GM19468 (cell line): ENCODE measurements at regions not wholly inside any gene's neighbourhood (a gene's known extent, or its start where the extent isn't known, plus 50 kb on each side); places are given as distances from the start of the nearest gene placed in this dataset.

Experiments
- ATAC-seq: cut with Tn5 transposase; IDR thresholded peaks from one replicate; pipeline ENCODE4 v1.9.1; 2021; ENCODE audit warnings: mild to moderate bottlenecking, moderate library complexity, moderate number of reproducible peaks; ENCODE audit not compliant: unreplicated experiment; ENCODE audit errors: extremely low read depth

DNA sequence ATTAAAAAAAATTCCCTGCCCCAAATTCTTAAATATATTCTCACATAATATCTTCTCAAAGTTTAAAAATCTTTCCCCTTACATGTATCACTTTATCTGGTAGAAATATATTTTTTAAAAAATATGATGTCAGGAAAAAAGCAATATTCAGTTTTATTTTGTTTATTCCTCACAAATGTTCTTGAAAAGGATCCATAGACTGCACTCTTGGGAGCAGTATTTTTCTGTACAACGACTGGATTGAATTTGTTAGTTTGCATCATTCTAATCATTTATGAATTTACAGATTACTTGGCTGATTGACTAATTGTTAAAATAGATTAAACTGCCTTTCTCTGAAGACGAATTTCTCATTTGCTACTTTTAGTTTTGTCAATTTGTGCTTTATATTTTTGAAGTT is 468.1 kb upstream of the NOVA1 start:
- no peak for ATAC-seq

DNA sequence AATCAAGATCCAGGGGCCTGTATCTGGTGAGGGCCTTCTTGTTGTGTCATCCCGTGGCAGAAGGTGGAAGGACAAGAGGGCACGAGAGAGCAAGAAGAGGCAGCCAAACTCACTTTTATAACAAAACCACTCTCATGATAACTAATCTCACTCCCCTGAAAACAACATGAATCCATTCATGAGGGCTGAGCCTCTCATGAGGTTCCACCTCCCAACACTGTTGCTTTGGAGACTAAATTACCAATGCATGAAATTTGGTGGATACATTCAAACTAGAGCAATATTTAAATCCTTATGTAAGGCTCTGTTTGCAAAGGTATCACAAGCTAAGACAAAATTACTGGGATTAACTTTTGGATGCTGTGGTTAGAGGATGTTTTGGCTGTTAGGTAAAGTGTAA is 470.1 kb upstream of the NOVA1 start:
- ATAC-seq, result no peak

DNA sequence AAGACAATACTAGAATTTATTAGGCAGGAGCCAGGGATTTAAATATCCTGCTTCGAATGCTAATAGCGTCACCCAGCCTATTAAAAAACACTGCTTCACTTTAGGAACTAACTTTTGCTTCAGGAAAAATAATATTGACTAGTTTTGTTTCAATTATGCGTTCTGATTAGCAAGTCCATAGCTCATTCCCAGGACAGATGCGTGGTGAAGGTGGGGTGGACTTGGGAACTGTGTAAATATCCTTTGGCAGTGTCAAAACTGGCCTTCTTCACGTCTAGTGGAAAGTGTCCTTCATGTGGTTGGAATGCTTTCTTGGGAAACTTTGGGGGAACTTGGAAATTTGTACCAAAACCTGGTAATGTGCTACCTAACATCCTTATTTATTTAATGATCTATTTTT is 474.8 kb upstream of the NOVA1 start:
- no peak for ATAC-seq

DNA sequence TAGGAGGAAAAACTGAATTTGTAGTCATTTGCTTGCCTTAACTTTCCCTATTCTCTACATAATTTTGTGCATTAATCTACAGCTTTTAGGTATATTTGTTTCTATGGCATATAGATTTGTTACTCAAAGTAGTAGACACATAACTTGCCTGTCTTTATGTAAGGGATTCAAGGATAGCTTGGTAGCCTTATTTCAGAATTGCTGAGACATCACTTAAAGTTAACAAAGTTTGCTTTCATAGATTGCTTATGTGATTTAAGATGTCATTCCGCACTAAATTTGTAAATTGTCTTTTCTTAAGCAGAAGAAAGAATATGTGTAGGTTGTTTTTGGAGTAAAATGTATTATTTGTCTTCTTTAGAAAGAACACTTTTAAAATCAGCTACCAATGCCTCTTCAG is 477.7 kb upstream of the NOVA1 start:
- no peak for ATAC-seq

DNA sequence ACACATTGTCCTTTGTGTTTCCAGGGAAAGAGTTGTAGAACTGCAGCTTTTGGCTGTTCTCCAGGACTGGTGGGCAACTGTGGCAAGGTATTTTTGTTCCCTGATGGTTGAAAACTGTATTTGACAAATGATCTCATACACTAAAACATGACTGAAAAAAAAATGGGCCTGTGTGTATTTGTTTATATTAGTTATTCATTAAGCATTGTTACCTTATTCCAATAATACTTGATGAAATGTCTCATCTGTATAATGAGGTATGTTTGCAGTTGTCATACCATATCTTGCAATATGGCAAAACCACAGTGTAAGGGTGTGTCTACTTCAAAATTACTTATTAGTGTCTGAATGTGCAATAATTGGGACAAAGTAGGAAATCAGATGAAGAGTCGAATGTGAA is 479.4 kb upstream of the NOVA1 start:
- no peak for ATAC-seq

DNA sequence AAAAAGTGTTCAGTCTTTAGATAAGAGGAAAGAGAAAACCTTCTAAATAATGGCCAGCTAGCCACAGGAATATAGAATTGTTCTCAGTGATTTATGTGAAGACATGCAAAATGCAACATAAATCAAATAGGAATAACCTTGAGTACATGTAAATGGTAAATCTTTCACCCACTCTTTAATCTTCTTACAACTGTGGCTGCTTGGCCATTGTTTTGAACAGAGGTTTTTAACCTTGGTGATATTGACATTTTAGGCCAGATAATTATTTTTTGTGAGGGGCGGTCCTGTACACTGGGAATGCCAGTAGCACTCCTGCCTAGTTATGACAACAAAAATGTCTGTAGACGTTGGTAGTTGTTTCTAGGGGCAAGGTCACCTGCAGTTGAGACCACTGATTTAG is 479.9 kb upstream of the NOVA1 start:
- ATAC-seq, result no peak

DNA sequence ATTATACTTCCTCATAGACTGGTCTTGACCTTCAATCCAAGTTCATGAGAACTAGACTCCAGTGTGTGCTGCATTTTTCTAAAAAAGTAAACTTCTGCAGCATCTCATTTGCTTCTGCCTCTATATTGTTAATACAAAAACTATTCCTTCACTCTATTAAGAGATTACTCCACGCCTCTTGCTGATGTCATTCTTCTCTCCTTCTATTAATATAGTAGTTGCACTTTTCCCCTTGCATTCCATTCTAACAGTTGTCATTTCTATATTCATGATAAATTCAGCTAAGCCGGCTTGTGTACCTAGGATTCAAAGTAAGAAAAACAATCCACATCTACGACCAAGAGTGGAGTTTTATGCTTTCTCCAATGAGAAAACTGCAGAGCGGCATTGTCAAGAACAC is 480.4 kb upstream of the NOVA1 start:
- ATAC-seq, result no peak

DNA sequence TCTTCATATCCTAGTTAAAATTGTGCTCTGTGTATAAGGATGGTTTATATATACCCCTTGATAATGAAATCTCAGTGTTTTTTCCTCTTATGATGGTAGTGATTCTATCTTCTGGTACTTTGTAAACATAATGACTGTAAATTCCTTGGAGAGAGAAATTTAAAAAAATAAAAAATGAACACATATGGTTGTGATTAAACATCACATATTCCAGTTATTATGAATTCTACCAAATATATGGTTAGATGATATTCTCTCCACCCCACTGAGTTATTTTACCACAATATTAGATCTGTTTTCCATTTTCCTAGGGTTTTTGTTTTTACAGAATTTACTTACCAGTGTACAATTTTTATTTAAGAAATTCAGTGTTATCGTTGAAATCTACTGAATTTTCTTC is 481.9 kb upstream of the NOVA1 start:
- ATAC-seq, result no peak

DNA sequence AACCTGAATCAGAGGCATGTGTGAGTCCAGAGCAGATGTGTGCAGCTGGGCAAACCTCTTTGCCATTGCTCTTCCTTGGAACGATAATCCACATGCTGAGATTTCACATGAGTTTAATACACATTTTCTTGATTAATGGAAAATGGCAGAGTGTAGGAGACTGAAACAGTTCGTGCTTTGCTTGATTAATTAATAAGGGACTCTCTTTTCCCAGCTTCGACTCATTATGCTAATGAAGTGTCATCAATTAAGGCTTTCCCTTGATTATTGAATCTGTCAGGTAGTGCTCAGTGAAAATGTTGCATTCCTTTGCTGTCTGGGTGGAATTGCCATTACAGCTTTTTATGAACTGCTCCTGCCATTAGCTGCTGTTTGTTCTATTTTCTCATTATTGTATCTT is 487.7 kb upstream of the NOVA1 start:
- no peak for ATAC-seq

DNA sequence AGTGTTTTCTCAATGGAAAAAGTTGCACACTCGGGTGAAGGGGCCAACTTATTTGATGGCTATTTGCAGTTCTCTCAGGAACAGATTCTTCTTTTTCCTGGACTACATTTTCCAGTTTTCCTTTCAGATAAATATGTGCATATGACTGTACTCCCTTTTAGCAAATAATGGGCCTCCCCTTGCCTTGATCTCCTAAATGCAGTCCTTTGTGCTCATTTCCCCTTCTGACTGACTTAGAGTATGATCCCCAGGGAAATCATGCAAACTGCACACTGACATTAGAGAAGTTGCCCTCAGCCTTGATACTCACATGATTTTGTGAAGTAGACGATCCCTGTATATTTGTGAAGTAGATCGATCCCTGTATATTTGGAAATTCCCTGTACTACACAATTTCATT is 492.9 kb upstream of the NOVA1 start:
- ATAC-seq, result no peak

DNA sequence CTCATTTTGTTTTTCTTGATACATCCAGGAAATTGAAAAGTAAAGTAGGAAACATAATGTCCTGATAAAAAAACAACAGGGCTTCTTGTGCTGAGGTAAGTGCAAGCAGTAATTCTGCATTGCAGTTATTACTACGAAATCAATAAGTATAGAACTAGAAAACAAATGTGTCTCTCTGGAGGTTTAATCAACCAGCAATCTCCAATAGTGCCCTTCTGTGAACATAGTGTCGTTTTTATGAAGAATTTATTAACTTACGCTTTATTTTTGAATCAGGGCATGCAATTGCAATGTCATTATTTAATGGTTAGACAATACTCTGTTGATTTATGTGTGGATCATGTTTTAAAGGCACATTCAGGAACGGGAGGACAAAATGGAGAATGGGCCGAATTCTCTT is 494.1 kb upstream of the NOVA1 start:
- ATAC-seq, result no peak

DNA sequence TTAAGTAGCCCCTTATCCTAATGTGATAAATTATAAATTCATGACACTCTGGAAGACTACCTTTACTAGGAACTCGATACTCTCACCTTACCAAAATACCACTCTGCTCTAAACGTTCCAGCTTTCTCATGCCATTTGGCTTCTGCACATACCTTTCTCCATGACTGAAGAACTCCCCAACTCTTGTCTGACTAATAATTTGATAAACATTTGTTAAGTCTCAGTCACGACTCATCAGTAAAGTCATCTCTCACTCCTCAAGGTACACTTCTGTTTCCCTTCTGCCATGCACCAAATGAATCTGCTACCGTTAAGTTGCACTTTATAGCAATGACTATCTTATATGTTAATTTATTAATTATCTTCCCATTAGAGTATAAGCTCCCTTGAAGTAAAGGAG is 498.3 kb upstream of the NOVA1 start:
- no peak for ATAC-seq

DNA sequence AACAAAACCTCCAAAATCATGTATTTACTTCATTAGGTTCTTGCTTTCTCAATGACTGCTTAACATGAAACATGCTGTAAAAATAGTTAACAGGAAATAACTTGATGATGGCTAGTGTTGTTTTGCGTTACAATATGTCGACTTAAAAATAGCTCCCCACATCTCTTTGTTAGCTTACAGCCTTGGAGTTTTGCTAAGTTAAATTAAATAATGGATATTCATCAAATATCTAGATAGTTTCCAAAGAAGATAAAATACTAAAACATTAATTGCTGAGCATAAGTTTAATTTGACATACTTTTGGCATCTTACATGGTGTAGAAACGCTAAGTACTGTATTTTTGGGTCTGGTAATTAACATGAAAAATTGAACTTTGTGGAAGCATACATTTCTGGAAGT is 500.6 kb upstream of the NOVA1 start:
- no peak for ATAC-seq

DNA sequence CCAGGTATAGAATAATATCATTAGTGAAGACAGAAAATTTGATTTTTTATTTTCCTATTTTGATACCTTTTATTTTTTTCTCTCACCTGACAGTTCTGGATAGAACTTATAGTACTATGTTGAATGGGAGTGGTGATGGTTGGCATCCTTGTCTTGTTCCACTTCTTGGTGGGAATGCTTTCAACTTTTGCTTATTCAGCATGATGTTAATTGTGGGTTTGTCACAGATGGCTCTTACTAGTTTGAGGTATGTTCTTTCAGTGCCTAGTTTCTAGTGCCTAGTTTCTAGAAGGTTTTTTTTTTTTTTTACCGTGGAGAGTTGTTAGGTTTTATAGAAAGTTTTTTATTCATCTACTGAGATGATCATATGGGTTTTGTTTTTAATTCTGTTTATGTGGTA is 516.3 kb upstream of the NOVA1 start:
- no peak for ATAC-seq

DNA sequence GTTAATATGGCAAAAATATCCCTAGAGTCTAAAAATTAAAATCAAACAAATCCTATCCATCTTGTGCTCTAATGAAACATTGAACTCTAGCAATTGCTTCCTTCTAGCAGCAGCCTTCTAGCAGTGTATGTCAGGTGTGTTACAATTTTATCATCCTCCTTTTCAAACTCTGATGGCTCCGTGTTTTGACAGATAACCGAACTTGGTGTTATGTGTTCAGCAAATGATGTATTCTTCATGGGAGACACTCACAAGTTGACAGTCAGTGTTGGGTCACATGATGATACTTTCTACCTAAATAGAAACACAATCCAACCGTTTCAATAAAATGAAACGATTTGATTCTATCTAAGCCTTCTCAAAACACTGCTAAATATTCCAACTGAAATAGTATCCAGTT is 525.3 kb upstream of the NOVA1 start:
- ATAC-seq, result no peak

DNA sequence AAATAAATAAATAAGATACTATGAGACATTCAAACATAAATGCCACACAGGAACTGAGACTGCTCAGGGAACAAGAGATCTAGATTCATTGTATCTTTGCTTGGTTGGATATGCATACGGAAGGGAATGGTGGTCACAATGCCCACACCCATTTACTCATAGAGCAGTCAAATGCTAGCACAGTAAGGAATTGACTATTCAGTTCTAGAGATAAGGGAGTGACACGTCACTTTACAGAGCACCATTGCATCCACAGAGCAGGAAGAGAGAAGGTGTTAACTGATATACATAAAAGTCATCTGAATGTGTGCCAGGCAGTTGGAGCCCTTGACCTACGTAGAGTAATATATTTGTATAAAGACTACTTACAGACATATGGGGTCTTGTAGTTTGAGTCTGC is 530.0 kb upstream of the NOVA1 start:
- no peak for ATAC-seq

DNA sequence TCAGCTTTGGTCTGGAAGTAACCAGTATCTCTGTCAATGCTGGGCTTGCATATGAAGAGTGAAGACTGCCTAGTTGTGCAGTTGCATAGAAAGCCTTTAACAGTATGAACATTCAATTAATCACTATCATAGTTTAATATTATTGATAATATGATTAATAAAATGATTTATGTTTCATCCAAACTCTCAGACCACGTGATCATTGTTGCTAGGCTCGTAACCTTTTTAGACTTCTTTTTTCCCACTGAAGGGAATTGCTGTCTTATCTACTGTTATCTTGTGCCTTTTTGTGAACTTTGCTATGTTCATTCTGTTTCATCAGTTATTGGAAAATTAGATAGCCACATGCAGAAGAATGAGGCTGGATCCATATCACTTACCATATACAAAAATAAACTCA is 536.4 kb upstream of the NOVA1 start:
- ATAC-seq, result no peak

DNA sequence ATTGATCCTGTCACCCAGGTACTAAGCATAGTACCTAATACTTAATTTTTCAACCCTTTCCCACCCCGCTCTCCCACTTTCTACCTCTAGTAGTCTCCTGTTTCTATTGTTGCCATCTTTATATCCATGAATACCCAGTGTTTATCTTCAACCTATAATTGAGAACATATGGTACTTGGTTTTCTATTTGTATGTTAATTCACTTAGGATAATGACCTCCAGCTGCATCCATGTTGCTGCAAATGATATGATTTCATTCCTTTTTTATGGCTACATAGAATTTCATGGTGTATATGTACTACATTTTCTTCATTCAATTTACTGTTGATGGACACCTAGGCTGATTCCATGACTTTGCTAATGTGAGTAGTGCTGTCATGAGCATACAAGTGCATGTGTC is 547.3 kb upstream of the NOVA1 start:
- ATAC-seq, result no peak

DNA sequence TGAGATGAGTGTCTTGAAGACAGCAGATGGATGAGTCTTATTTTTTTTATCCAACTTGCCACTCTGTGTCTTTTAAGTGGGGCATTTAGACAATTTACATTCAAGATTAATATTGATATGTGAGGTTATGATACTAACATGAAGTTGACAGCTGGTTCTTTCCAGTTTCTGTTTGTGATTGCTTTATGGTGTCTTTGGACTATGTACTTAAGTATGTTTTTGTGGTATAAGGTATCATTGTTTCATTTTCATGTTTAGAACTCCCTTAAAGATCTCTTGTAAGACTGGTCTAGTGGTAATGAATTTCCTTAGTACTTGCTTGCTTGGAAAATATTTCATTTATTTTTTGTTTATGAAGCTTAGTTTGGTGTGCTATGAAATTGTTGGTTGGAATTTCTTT is 550.3 kb upstream of the NOVA1 start:
- ATAC-seq, result no peak

DNA sequence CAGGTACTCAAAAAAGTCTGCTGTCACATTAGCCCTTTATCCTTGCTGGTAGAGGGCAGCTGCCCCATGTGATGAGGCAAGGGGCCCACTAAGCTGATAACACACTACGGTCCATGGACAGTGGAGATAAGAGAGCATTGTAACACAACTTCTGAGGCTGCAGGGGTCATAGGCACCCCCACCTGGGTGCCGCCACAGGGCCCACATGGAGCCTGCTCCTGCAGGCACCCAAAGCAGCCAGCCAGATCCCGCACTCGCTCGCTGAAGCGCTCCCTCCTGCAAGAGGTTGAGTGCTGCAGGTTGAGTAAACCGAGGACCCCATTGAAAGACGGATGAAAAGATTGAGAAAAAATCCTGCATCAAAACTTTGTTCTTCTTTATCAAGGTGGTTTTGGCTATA is 566.3 kb upstream of the NOVA1 start:
- ATAC-seq, result no peak

DNA sequence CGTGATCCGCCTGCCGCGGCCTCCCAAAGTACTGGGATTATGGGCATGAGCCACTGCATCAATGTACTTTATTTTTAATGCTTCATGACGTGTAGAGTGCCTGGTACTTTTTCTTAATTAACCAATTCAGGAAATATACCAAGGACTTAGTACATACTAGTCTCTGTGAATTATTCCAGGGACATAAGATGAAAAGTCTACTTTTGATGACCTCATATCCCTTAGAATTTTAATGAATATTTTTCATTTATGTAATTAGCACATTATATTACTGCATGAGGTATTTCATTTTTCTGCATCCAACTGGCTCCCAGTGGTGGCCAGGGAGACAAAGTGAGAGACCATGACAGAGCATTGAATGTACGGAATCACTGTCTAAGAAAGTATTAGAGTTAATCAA is 577.7 kb upstream of the NOVA1 start:
- ATAC-seq, result no peak

DNA sequence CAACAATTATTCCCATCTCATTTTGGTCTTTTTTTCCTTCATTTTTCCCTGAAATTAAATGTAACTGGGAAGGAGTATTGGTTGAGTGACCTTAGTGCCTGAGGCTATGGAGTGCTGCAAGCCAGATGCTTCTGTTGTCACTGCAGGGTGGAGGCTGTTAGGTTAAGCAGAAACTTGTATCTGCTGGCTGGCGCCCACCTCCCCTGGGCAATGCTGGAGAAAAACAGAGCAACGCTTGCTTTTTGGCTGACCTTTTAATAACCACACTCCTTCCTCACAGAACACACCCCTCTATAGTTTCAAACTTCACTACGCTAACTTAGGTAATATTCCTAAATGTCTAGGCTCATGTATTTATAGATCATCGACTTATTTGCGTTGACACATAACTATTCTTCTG is 583.5 kb upstream of the NOVA1 start:
- no peak for ATAC-seq

DNA sequence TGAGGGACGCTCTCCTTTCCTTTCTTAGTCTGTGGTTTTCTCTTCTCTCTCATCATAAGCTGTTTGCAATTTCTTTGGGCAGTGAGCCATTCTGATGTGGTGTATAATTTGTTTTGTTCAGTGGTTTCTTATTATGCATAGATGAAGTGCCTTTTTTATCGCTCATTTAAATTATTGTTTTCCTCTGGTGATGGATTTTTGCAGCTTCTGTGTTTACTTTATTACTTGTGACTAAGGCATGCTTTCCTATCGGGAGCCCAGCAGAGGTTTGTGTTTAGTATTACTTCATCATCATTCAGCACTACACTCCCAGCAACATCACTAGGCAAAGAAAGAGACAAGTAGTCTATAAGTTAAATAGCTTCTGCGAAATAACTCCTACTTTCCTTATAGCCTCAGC is 586.6 kb upstream of the NOVA1 start:
- no peak for ATAC-seq
